ENCODE measurements at regions not wholly inside any gene's neighbourhood (a gene's known extent, or its start where the extent isn't known, plus 50 kb on each side); places are given as distances from the start of the nearest gene placed in this dataset.

DNA sequence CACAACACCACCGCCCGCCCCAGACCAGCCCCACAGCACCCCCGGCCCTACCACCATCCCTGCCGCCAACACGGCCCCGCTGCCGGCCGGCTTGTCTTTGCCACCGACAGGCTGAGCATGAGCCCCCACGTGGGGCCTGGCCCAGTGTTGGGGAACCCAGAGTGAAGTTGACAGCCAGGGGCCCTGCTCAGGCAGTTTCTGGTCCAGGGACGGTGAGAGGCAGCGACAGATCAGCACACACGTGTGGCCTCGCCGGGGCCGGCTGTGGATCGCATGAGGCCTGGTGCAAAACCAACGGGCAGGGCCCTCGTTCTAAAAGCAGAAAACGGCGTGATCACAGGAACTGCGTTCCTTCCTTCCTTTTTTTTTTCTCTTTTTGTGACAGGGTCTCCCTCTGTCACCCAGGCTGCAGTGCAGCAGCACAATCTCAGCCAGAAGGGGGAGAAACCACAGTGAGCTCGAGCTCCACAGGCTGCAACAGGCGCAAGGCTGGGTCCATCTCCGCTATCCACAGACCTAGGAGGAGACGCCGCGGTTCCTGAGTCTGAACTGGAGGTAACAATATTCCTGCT lies 50.5 kb upstream of the FBRSL1 start:
- DNase-seq (ENCODE audit: extremely low read depth in 1 of 2, low read depth in 1 of 2), result no peak

GRCh38 chr12:132438726-132439125 lies 51.2 kb upstream of the FBRSL1 start:
- no peak for DNase-seq (ENCODE audit: extremely low read depth in 1 of 2, low read depth in 1 of 2)

GRCh38 chr12:132437943-132438700 lies 51.8 kb upstream of the FBRSL1 start:
- no peak for DNase-seq (ENCODE audit: extremely low read depth in 1 of 2, low read depth in 1 of 2)

GRCh38 chr12:132437252-132437932 lies 52.6 kb upstream of the FBRSL1 start:
- DNase-seq (ENCODE audit: extremely low read depth in 1 of 2, low read depth in 1 of 2), result no peak

- no peak for DNase-seq (ENCODE audit: extremely low read depth in 1 of 2, low read depth in 1 of 2)
These were observed 53.1 kb upstream of the FBRSL1 start for GRCh38 chr12:132436791-132437251.

DNA sequence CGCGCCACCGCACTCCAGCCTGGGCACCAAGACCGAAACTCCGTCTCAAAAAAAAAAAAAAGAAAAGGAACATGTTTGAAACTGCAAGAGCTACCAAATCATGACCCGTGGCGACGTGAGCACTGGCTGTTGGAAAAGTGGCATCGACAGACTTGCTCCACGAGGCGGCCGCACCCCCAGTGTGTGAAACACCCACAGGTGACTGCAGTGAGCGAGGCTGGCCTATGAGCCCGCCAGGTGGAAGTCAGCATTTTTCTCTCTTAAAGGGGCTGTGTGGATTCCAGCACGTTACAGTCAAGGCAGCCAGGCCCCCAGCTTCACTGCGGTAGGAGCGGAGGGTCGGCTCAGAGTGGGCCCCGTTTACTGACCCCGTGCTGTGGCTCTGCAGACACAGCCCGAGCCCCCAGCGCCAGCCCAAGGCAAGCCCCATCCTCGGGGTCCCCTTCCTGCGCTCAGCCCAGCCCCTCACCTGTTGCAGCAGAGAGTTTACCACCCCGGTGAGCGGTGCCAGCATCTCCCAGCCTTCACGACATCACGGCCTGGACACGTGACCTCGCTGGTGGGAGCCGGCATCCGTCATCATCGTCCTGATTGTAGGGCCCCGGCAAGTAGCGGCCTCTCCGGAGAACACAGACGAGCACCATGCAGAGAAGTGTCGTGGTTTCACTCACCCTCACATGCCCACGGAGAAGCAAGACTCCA lies 54.3 kb upstream of the FBRSL1 start:
- no peak for DNase-seq (ENCODE audit: extremely low read depth in 1 of 2, low read depth in 1 of 2)

- DNase-seq (ENCODE audit: extremely low read depth in 1 of 2, low read depth in 1 of 2), result no peak
These were observed 56.1 kb upstream of the FBRSL1 start for GRCh38 chr12:132433641-132434395.

DNA sequence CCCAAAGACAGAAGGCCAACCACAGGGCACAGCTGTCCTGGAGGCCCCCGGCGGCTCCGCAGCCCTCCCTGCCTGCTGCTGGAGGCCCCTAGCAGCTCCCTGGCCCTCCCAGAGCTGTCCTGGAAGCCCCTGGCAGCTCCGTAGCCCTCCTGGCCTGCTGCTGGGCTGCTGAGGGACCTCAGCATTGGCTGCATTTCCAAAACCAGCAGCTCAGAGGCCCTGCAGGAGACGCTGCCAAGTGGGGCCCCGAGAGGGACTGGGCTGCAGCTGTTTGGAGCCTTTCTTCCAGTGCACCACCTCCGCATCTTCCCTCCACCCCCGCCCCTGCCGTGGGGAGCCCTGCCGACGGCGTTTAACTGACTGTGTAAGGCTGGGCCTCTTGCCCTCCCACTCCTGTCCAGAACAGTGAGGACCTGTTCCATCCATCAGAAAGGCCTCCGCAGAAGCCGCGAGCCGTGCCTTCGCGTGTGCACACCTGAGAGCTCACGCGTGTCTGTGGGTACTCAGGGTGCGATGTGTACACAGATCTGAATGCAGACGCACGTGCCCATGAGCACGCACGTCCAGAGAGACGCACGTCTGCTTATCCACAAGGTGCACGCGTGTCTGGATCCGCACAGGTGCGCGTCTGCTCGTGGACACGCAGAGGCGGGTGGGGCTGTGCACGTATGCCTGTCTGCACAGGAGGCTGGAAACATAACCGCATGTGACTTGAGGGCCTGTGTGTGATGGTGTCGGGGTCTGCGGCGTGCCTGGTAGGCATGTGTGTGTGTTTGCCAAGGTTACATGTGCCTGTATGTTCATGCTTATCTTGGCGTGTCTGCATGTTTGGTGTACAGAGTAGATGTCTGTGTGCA lies 57.0 kb upstream of the FBRSL1 start:
- DNase-seq (ENCODE audit: extremely low read depth in 1 of 2, low read depth in 1 of 2), result no peak

- no peak for DNase-seq (ENCODE audit: extremely low read depth in 1 of 2, low read depth in 1 of 2)
These were observed 57.7 kb upstream of the FBRSL1 start for GRCh38 chr12:132432126-132432705.

GRCh38 chr12:132430838-132431774 lies 58.8 kb upstream of the FBRSL1 start:
- DNase-seq (ENCODE audit: extremely low read depth in 1 of 2, low read depth in 1 of 2), result no peak

GRCh38 chr12:132429946-132430643 lies 59.9 kb upstream of the FBRSL1 start:
- no peak for DNase-seq (ENCODE audit: extremely low read depth in 1 of 2, low read depth in 1 of 2)

GRCh38 chr12:132429602-132429945 lies 60.4 kb upstream of the FBRSL1 start:
- DNase-seq (ENCODE audit: extremely low read depth in 1 of 2, low read depth in 1 of 2), result no peak

- DNase-seq (ENCODE audit: extremely low read depth in 1 of 2, low read depth in 1 of 2), result no peak
These were observed 60.9 kb upstream of the FBRSL1 start for GRCh38 chr12:132428936-132429601.

DNA sequence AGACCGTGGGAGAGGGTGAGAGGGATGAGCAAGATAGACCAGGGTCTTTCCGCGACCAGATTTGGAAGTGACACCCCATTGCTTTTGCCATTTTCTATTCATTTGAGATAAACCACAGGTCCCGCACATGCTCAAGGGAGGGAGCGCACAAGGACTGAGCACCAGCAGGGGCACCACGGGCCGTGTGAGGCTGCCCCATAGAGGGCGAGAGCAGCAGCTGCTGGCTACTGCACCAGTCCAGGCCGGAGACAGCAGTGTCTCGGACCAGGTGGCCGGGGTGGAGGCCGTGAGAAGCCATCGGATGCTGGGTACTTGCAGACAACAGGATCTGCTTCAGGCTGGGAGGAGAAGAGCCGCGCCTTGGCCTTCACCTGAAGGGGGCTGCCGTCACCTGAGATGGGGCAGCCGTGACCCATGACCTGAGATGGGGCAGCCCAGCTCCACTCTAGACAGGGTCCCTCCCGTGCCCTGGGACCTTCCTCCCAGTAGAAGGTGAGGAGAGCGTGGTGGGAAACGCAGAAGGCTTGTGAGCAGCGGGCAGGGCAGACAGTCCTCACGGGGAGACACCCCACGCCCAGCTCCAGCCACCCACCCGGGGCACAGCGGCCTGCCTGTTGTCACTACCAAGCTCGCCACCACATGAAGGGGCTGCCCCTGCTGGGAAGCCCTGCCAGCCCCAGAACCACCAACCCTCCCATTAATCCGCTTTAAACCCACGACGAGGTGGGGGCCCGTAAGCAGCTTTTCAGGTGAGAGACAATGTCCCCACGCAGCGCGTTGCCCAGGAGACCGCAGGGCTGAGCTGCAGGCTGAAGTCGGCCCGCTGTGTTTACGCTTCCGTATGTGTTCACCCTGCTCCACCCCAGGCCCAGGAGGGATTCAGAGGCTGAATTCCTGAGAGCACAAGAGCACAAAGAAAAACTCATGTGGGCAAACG lies 61.7 kb upstream of the FBRSL1 start:
- DNase-seq (ENCODE audit: extremely low read depth in 1 of 2, low read depth in 1 of 2), result no peak

GRCh38 chr12:132427174-132427768 lies 62.7 kb upstream of the FBRSL1 start:
- DNase-seq (ENCODE audit: extremely low read depth in 1 of 2, low read depth in 1 of 2), result no peak

Measured in stimulated activated CD8-positive, alpha-beta memory T cell treated with anti-CD3 and anti-CD28 coated beads, Interleukin-7, amount 100 ng/mL, for 48 hours (primary cell).